Activated T-cell treated with anti-CD3 and anti-CD28 coated beads, Interleukin-2, amount 50 U/mL, for 4 hours (primary cell): ENCODE measurements at regions not wholly inside any gene's neighbourhood (a gene's known extent, or its start where the extent isn't known, plus 50 kb on each side); places are given as distances from the start of the nearest gene placed in this dataset.
"Not testable (repeated sequence)": the region's sequence is repeated elsewhere in the genome, so short reads cannot be mapped to it uniquely, and the experiment has no call there.

Source experiments
- ATAC-seq, 2 donors: fragments of 200-7000 bp; cut with Tn5 transposase; one replicate each; pipeline ENCODE4 v1.10.0; 2021
- DNase-seq: peaks from one replicate; pipeline ENCODE4 v3.0.0-alpha.2; 2020
- H3K27me3 Mint-ChIP-seq: one replicate; pipeline ENCODE4 v1.8.0; 2021; ENCODE audit warnings: low read depth, mixed read lengths
- H3K36me3 Mint-ChIP-seq: one replicate; pipeline ENCODE4 v1.8.0; 2022; ENCODE audit warnings: mixed read lengths; ENCODE audit not compliant: insufficient read depth
- H3K4me1 Mint-ChIP-seq: one replicate; pipeline ENCODE4 v1.8.0; 2021; ENCODE audit warnings: low read depth, mixed read lengths
- H3K4me3 Mint-ChIP-seq: one replicate; pipeline ENCODE4 v1.8.0; 2021; ENCODE audit warnings: mild to moderate bottlenecking, moderate library complexity, mixed read lengths
- H3K9me3 Mint-ChIP-seq: one replicate; pipeline ENCODE4 v1.8.0; 2021; ENCODE audit warnings: mixed read lengths

DNA sequence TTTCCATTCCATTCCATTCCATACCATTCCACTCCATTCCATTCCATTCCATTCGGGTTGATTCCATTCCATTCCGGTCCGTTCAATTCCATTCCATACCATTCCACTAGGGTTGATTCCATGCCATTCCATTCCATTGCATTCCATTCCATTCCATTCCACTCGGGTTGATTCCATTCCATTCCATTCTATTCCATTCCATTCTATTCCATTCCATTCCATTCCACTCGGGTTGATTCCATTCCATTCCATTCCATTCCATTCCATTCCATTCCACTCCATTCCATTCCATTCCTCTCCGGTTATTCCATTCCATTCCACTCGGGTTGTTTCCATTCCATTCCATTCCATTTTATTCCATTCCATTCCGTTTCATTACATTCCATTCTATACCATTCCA, 155.9 kb downstream of the CWH43 start:
- peaks cover 41% of the 10 kb centered on the region for H3K9me3 Mint-ChIP-seq
- not testable (repeated sequence) for DNase-seq, H3K27me3 Mint-ChIP-seq, H3K4me1 Mint-ChIP-seq, H3K36me3 Mint-ChIP-seq, H3K4me3 Mint-ChIP-seq
- ATAC-seq = peak in 1 of 2 donors; percentile 14

DNA sequence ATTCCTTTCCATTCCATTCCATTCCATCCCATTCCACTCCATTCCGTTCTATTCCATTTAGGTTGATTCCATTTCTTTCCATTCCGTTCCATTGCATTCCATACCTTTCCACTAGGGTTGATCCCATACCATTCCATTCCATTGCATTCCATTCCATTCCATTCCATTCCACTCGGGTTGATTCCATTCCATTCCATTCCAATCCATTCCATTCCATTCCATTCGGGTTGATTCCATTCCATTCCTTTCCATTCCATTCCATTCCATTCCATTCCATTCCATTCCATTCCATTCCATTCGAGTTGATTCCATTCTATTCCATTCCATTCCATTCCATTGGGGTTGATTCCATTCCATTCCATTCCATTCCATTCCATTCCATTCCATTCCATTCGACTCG, 161.1 kb downstream of the CWH43 start:
- Mint-ChIP-seq H3K36me3 (peaks cover 13% of the 10 kb centered on the region), H3K9me3 (peaks cover 53% of the 10 kb centered on the region)
- not testable (repeated sequence) for H3K4me3 Mint-ChIP-seq, H3K27me3 Mint-ChIP-seq, DNase-seq, H3K4me1 Mint-ChIP-seq
- ATAC-seq = peak in 1 of 2 donors; percentile 41

DNA sequence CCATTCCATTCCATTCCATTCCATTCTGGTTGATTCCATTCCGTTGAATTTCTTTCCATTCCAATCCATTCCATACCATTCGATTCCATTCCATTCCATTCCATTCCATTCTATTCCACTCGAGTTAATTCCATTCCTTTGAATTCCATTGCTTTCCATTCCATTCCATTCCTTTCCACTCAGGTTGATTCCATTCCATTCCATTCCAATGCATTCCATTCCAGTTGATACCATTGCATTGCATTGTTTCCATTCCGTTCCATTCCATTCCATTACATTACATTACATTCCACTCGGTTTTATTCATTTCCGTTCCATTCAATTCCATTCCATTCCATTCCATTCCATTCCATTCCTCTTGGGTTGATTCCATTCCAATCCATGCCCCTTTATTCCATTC, 161.5 kb downstream of the CWH43 start:
- Mint-ChIP-seq H3K36me3 (peaks cover 13% of the 10 kb centered on the region), H3K9me3 (peaks cover 53% of the 10 kb centered on the region)
- DNase-seq, ATAC-seq, H3K4me3 Mint-ChIP-seq, H3K4me1 Mint-ChIP-seq, H3K27me3 Mint-ChIP-seq: not testable (repeated sequence)

DNA sequence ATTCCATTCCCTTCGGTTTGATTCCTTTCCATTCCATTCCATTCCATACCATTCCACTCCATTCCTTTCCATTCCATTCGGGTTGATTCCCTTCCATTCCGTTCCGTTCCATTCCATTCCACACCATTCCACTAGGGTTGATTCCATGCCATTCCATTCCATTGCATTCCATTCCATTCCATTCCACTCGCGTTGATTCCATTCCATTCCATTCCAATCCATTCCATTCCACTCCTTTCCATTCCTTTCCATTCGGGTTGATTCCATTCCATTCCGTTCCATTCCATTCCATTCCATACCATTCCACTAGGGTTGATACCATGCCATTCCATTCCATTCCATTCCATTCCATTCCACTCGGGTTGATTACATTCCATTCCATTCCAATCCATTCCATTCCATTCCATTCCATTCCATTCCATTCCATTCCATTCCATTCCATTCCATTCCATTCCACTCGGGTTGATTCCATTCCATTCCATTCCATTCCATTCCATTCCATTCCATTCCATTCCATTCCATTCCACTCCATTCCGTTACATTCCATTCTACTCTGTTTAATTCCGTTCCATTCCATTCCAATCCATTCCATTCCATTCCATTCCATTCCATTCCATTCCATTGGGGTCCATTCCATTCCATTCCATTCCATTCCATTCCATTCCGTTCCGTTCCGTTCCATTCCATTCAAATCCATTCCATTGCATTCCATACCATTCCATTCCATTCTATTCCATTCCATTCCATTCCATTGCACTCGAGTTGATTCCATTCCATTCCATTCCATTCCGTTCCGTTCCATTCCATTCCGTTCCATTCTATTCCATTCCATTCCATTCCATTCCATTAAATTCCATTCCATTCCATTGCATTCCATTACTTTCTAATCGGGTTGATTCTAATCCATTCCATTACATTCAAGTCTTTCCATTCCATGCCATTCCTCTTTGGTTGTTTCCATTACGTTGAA, 163.2 kb downstream of the CWH43 start:
- not testable (repeated sequence) for H3K27me3 Mint-ChIP-seq, H3K4me1 Mint-ChIP-seq, H3K4me3 Mint-ChIP-seq, DNase-seq
- peaks cover 19% of the 10 kb centered on the region for H3K36me3 Mint-ChIP-seq
- H3K9me3 Mint-ChIP-seq = peaks cover 54% of the 10 kb centered on the region
- peak; percentile 73 to 82 for ATAC-seq

DNA sequence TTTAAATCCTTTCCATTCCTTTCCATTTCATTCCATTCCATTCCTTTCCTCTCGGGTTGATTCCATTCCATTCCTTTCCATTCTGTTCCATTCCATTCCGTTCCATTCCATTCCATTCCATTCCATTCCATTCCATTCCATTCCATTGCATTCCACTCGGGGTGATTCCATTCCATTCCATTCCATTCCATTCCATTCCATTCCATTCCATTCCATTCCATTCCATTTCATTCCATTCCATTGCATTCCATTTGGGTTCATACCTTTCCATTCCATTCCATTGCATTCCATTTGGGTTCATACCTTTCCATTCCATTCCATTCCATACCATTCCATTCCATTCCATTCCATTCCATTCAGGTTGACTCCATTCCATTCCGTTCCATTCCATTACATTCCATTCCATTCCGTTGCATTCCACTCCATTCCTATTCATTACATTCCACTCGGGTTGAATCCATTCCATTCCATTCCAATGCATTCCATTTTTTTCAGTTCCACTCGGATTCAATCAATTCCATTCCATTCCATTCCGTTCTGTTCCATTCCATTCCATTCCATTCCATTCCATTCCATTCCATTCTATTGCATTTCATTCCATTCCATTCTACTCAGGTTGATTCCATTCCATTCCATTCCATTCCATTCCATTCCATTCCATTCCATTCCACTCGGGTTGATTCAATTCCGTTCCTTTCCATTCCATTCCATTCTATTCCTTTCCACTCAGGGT, 164.4 kb downstream of the CWH43 start:
- not testable (repeated sequence) for DNase-seq, H3K27me3 Mint-ChIP-seq, H3K4me1 Mint-ChIP-seq, H3K4me3 Mint-ChIP-seq, ATAC-seq
- peaks cover 58% of the 10 kb centered on the region for H3K9me3 Mint-ChIP-seq
- H3K36me3 Mint-ChIP-seq = peaks cover 22% of the 10 kb centered on the region

DNA sequence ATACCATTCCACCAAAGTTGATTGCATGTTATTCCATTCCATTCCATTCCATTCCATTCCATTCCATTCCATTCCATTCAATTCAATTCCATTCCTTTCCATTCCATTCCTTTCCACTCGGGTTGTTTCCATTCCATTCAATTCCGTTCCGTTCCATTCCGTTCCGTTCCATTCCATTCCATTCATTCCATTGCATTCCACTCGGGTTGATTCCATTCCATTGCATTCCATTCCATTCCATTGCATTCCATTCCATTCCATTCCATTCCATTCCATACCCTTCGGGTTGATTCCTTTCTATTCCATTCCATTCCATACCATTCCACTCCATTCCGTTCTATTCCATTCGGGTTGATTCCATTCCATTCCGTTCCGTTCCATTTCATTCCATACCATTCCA, 166.9 kb downstream of the CWH43 start:
- H3K27me3 Mint-ChIP-seq, H3K4me3 Mint-ChIP-seq, H3K4me1 Mint-ChIP-seq, DNase-seq: not testable (repeated sequence)
- peaks cover 65% of the 10 kb centered on the region for H3K9me3 Mint-ChIP-seq
- ATAC-seq = peak; percentile 38 to 41
- peaks cover 18% of the 10 kb centered on the region for H3K36me3 Mint-ChIP-seq

DNA sequence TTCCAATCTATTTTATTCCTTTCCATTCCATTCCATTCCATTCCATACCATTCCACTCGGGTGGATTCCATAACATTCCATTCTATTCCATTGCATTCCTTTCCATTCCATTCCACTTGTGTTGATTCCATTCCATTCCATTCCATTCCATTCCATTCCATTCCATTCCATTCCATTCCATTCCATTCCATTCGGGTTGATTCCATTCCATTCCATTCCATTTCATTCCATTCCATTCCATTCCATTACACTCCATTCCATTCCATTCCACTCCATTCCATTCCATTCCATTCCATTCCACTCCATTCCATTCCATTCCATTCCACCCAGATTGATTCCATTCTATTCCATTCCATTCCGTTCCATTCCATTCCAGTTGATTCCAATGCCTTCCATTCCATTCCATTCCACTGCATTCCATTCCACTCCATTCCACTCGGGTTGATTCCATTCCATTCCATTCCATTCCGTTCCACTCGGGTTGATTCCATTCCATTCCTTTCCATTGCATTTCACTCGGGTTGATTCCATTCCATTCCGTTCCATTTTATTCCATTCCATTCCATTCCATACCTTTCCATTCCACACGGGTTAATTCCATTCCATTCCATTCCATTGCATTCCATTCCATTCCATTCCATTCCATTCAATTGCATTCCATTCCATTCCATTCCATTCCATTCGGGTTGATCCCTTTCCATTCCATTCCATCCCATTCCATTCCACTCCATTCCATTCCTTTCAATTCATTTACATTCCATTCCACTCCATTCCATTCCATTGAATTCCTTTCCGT, 168.4 kb downstream of the CWH43 start:
- Mint-ChIP-seq H3K9me3 (peaks cover 57% of the 10 kb centered on the region), H3K36me3 (peaks cover 15% of the 10 kb centered on the region)
- peak; percentile 45 to 52 for ATAC-seq
- H3K4me1 Mint-ChIP-seq, DNase-seq, H3K4me3 Mint-ChIP-seq, H3K27me3 Mint-ChIP-seq: not testable (repeated sequence)

DNA sequence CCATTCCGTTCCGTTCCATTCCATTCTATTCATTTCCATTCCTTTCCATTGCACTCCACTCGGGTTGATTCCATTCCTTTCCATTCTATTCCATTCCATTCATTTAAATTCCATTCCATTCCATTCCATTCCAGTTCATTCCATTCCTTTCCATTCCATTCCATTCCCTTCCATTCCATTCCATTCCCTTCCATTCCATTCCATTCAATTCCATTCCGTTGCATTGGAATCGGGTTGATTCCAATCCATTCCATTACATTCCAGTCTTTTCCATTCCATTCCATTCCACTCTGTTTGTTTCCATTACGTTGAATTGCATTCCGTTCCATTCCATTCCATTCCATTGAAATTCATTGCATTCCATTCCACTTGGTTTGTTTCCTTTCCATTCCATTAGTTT, 169.2 kb downstream of the CWH43 start:
- peaks cover 51% of the 10 kb centered on the region for H3K9me3 Mint-ChIP-seq

DNA sequence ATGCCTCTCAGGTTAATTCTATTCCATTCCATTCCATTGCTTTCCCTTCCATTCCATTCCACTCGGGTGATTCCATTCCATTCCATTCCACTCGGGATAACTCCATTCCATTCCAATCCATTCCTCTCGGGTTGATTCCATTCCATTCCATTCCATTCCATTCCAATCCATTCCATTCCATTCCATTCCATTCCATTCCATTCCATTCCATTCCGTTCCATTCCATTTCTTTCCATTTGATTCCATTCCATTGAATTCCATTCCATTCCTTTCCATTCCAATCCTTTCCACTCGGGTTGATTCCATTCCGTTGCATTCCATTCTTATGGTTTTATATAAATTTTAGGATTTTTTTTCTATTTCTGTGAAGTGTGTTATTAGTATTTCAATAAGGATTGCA, 170.2 kb downstream of the CWH43 start:
- DNase-seq, H3K4me1 Mint-ChIP-seq, H3K27me3 Mint-ChIP-seq, H3K36me3 Mint-ChIP-seq, ATAC-seq, H3K4me3 Mint-ChIP-seq: not testable (repeated sequence)
- peaks cover 43% of the 10 kb centered on the region for H3K9me3 Mint-ChIP-seq

More for the DNA sequence above, 169.2 kb downstream of the CWH43 start:
- H3K4me3 Mint-ChIP-seq, H3K27me3 Mint-ChIP-seq, ATAC-seq, DNase-seq, H3K4me1 Mint-ChIP-seq: not testable (repeated sequence)
- peaks cover 13% of the 10 kb centered on the region for H3K36me3 Mint-ChIP-seq

DNA sequence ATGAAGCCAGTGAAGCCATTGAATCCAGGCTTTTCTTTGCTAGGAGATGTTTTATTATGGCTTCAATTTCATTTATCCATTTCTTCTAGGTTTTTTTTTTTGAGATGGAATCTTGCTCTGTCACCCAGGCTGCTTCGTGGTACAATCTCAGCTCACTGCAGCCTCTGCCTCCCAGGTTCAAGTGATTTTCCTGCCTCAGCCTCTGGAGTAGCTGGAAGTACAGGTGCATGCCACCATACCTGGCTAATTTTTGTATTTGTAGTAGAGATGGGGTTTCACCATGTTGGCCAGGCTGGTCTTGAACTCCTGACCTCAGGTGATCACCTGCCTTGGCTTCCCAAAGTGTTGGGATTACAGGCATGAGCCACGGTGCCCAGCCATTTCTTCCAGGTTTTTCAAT, 171.6 kb downstream of the CWH43 start:
- peaks cover 43% of the 10 kb centered on the region for H3K9me3 Mint-ChIP-seq
- not testable (repeated sequence) for H3K36me3 Mint-ChIP-seq, H3K4me3 Mint-ChIP-seq, H3K27me3 Mint-ChIP-seq, ATAC-seq, H3K4me1 Mint-ChIP-seq, DNase-seq

DNA sequence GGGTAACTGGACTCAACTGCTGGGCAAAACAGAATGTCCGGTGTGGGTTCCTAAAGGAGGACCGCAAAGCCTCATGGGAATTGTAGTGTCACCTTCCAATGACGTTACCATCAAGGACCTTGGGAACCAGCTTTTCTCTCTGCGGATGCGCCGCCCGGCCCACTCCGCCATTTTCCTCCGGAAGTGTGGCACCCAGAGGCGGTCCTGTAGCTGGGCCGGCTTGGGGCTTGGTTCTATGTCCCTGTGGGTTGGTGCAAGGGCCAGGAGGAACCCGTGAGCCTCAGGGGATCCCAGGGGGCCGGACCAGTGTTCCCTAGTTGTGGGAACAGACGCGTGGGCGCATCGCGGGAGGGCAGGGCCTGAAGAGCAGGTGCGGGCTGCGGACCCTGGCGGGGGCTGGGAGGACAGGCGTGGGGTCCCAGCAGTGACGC, 175.1 kb downstream of the CWH43 start:
- H3K4me3 Mint-ChIP-seq, H3K4me1 Mint-ChIP-seq, H3K27me3 Mint-ChIP-seq, ATAC-seq, DNase-seq, H3K36me3 Mint-ChIP-seq: not testable (repeated sequence)
- H3K9me3 Mint-ChIP-seq = peaks cover 12% of the 10 kb centered on the region

DNA sequence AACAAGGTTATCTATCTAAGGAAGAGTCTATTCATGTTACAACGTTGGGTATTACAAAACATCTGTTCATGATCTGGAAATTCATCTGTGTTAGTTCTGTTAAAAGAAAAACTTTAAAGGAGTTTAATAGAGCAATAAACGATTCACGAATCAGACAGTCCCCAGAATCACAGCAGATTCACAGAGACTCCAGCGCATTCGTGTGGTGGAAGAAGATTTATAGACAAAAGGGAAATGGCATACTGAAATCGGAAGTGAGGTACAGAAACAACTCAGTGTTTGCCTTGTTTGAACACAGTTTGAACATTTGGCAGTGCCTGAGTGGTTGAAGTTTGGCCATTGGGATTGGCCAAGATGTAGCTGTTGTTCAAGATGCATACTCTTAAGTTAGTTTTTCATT, 178.8 kb downstream of the CWH43 start:
- H3K4me1 Mint-ChIP-seq, H3K27me3 Mint-ChIP-seq, H3K9me3 Mint-ChIP-seq, H3K4me3 Mint-ChIP-seq, H3K36me3 Mint-ChIP-seq, ATAC-seq, DNase-seq: not testable (repeated sequence)

DNA sequence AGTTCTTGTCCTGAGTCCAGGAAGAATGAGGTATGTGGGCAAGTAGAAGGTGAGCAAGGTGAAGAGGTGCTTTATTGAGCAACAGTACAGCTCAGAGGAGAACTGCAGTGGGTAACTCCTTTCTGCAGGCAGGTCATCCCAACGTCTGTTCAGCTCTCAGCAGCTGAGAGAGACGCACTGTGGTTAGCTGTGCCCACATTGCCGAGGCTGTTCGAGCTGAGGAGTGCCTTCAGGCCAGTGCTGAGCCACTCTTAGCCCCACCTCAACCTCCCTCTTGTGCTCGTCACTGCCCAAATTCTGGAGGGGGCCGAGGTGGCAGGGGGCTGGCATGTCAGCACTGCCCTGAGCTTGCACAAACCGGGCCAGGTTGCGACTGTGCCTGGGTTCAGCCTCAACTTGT, 191.8 kb downstream of the CWH43 start:
- not testable (repeated sequence) for H3K4me1 Mint-ChIP-seq, DNase-seq, H3K36me3 Mint-ChIP-seq, ATAC-seq, H3K9me3 Mint-ChIP-seq, H3K4me3 Mint-ChIP-seq, H3K27me3 Mint-ChIP-seq

DNA sequence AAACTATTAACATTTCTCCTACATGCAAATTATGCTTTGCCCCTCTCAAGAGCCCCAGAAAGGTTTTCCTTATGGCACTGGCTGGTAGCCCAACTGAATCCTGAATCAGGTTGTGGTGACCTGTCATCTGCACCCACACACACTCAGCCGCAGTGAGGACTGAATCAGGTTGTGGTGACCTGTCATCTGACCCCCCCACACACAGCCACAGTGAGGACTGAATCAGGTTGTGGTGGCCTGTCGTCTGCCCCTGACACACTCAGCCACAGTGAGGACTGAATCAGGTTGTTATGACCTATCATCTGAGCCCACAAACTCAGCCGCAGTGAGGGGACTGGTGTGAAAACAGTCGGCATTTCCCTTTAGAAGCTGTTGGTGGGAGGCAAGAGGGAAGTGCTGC, 195.0 kb downstream of the CWH43 start:
- H3K9me3 Mint-ChIP-seq, H3K4me3 Mint-ChIP-seq, ATAC-seq, H3K36me3 Mint-ChIP-seq, H3K27me3 Mint-ChIP-seq, H3K4me1 Mint-ChIP-seq, DNase-seq: not testable (repeated sequence)
